ENCODE measurements at regions not wholly inside any gene's neighbourhood (a gene's known extent, or its start where the extent isn't known, plus 50 kb on each side); places are given as distances from the start of the nearest gene placed in this dataset.

DNA sequence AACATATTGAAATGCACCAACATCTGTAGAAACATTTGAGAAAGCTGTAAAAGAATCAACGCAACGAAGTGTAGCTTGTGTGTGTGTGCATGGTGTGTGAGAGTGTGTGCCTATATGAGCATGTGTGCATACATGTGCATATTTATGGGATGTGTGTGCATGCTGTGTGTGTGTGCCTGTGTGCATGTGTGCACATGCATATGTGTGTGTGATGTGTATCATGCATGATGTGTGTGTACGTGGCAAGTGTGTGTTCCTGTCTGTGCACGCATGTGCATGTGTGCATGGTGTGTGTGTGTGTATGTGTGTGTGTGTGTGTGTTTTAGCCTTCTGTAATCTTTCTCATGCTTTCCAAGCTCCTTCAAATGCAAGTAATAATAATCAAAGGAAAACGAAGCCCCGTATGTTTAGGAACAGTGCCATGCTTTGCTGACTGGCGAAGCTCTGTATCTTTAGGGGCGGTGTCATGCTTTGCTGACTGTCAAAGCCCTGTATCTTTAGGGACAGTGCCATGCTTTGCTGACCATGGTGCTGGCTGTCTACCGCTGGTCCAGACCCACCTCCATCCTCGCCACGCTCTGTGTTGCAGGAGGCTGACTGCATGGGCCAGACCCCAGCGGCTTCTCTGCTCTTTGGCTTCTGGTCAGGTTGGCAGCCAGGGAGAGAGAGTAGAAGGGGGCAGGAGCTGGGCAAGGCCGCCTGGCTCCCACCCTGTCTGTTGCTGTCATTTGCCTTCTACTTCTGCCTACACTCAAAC, 129.2 kb downstream of the ASB1 start:
- H3K36me3 Mint-ChIP-seq: peaks cover 3 to 16% (median 7%) of the 10 kb centered on the region in 3 donors
- H3K27me3 Mint-ChIP-seq: peaks cover 0 to 16% (median 3%) of the 10 kb centered on the region in 5 donors
- H3K4me1 Mint-ChIP-seq: no peaks in the 10 kb centered on the region
- ATAC-seq (no peak), DNase-seq (peak in 1 of 10 donors; percentile 34)
- no peak overlapping the region for H3K4me3 Mint-ChIP-seq
- POLR2A ChIA-PET: no interaction called here
- H3K9me3 Mint-ChIP-seq: peaks cover 0 to 29% (median 10%) of the 10 kb centered on the region in 9 donors
- no peak overlapping the region for H3K27ac Mint-ChIP-seq

GRCh38 chr2:238557431-238557830, 130.7 kb downstream of the ASB1 start:
- peak overlapping the region in 2 of 10 donors; percentile 20 to 69 for H3K27ac Mint-ChIP-seq
- H3K4me1 Mint-ChIP-seq: no peaks in the 10 kb centered on the region
- H3K36me3 Mint-ChIP-seq: peaks cover 2 to 11% (median 3%) of the 10 kb centered on the region in 3 donors
- H3K4me3 Mint-ChIP-seq: no peak overlapping the region
- peaks cover 0 to 16% (median 2%) of the 10 kb centered on the region in 5 donors for H3K27me3 Mint-ChIP-seq
- no peak for ATAC-seq
- POLR2A ChIA-PET: no interaction called here
- H3K9me3 Mint-ChIP-seq: peaks cover 0 to 17% (median 10%) of the 10 kb centered on the region in 9 donors
- DNase-seq: peak in 1 of 10 donors; percentile 56

DNA sequence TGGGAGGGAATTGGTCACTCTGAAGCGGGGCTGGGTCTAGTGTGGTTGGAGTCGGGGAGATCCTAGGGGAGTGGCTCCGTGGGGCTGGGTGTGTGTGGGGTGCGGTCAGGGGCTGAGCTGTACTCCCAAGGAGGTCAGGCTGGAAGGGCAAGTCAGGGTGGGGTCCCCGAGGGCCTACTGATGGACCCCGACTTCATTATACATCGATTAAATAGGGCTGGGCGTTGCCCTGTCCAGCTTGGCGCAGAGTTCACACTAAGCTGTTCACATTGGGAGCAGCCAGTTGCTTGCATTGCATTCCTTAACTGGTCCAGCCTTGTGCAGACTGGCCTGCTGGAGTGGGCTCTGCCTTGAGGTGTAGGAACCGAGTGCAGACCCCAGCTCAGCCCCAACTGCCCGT, 131.2 kb downstream of the ASB1 start:
- peaks cover 2 to 9% (median 3%) of the 10 kb centered on the region in 3 donors for H3K36me3 Mint-ChIP-seq
- peaks cover 0 to 16% (median 2%) of the 10 kb centered on the region in 5 donors for H3K27me3 Mint-ChIP-seq
- H3K27ac Mint-ChIP-seq: peak overlapping the region in 1 of 10 donors; percentile 69
- ATAC-seq (no peak), DNase-seq (peak in 1 of 10 donors; percentile 60)
- POLR2A ChIA-PET: no interaction called here
- no peaks in the 10 kb centered on the region for H3K4me1 Mint-ChIP-seq
- H3K4me3 Mint-ChIP-seq: no peak overlapping the region
- H3K9me3 Mint-ChIP-seq: peaks cover 0 to 12% (median 6%) of the 10 kb centered on the region in 9 donors

- POLR2A ChIA-PET: no interaction called here
- DNase-seq (peak in 1 of 10 donors; percentile 53), ATAC-seq (no peak)
- H3K27ac Mint-ChIP-seq: no peak overlapping the region
- H3K9me3 Mint-ChIP-seq: peaks cover 0 to 8% (median 0%) of the 10 kb centered on the region in 9 donors
- H3K27me3 Mint-ChIP-seq: peaks cover 0 to 16% (median 2%) of the 10 kb centered on the region in 5 donors
- H3K4me3 Mint-ChIP-seq: no peak overlapping the region
- H3K36me3 Mint-ChIP-seq: peaks cover 2 to 5% (median 3%) of the 10 kb centered on the region in 3 donors
- no peaks in the 10 kb centered on the region for H3K4me1 Mint-ChIP-seq
Measured at GRCh38 chr2:238558456-238559099, 131.9 kb downstream of the ASB1 start.

GRCh38 chr2:238560234-238560633, 133.5 kb downstream of the ASB1 start:
- Mint-ChIP-seq H3K4me3 (no peak overlapping the region), H3K4me1 (no peaks in the 10 kb centered on the region), H3K36me3 (no peaks in the 10 kb centered on the region), H3K27me3 (peaks cover 0 to 16% (median 2%) of the 10 kb centered on the region in 5 donors), H3K27ac (no peak overlapping the region), H3K9me3 (peaks cover 0 to under 1% (median 0%) of the 10 kb centered on the region in 9 donors)
- no peak for ATAC-seq
- POLR2A ChIA-PET: no interaction called here
- peak in 1 of 10 donors; percentile 59 for DNase-seq

DNA sequence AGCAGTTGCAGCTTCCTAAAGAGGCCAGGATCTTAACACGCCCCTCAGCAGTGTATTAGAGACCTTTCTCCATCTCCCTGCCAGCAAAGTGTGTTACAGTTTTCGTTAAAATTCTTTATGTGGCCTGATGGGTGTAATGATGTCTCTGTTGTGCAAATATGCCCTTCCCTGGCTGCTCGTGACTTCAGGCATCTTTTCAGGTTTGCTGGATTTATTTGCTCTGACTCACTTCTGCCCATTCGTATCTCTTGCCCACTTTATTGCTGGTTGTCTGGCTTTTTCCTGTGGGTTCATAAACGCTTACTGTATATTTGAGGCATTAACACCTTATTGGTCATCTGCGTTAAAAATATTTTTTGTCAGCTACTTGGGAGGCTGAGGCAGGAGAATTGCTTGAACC, 134.5 kb downstream of the ASB1 start:
- ATAC-seq: no peak
- H3K4me3 Mint-ChIP-seq: no peak overlapping the region
- peaks cover 0 to 16% (median 0%) of the 10 kb centered on the region in 5 donors for H3K27me3 Mint-ChIP-seq
- no peak overlapping the region for H3K27ac Mint-ChIP-seq
- no peak for DNase-seq
- H3K36me3 Mint-ChIP-seq: no peaks in the 10 kb centered on the region
- POLR2A ChIA-PET: no interaction called here
- no peaks in the 10 kb centered on the region for H3K9me3 Mint-ChIP-seq
- H3K4me1 Mint-ChIP-seq: no peaks in the 10 kb centered on the region

- Mint-ChIP-seq H3K36me3 (no peaks in the 10 kb centered on the region), H3K27me3 (peaks cover 0 to 7% (median 0%) of the 10 kb centered on the region in 5 donors), H3K27ac (no peak overlapping the region), H3K9me3 (no peaks in the 10 kb centered on the region), H3K4me3 (no peak overlapping the region), H3K4me1 (no peaks in the 10 kb centered on the region)
- no peak for DNase-seq
- ATAC-seq: no peak
- POLR2A ChIA-PET: no interaction called here
Measured at GRCh38 chr2:238562446-238562845, 135.7 kb downstream of the ASB1 start.

DNA sequence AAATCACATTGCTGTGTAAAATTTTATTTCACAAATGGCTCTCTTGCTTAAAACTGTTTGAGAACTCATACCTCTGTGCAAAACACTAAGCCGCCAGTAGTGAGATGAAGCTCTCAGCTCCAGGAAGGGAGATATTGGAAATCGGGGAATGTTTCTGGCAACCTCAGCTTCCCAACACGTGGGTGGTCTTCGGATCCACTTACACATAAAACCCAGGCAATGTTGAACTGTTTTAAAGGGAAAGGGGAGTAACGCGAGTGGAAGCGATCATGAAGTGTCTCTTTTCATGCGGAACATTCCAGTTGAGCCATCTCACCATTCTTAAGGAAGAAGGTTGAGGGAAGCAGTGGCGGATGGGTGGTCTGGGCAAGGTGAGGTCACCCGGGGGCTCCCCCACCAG, 136.8 kb downstream of the ASB1 start:
- no peak overlapping the region for H3K27ac Mint-ChIP-seq
- DNase-seq: no peak
- H3K36me3 Mint-ChIP-seq: no peaks in the 10 kb centered on the region
- H3K4me3 Mint-ChIP-seq: no peak overlapping the region
- H3K4me1 Mint-ChIP-seq: no peaks in the 10 kb centered on the region
- ATAC-seq: no peak
- no peaks in the 10 kb centered on the region for H3K9me3 Mint-ChIP-seq
- peaks cover 0 to 3% (median 0%) of the 10 kb centered on the region in 5 donors for H3K27me3 Mint-ChIP-seq
- POLR2A ChIA-PET: no interaction called here

DNA sequence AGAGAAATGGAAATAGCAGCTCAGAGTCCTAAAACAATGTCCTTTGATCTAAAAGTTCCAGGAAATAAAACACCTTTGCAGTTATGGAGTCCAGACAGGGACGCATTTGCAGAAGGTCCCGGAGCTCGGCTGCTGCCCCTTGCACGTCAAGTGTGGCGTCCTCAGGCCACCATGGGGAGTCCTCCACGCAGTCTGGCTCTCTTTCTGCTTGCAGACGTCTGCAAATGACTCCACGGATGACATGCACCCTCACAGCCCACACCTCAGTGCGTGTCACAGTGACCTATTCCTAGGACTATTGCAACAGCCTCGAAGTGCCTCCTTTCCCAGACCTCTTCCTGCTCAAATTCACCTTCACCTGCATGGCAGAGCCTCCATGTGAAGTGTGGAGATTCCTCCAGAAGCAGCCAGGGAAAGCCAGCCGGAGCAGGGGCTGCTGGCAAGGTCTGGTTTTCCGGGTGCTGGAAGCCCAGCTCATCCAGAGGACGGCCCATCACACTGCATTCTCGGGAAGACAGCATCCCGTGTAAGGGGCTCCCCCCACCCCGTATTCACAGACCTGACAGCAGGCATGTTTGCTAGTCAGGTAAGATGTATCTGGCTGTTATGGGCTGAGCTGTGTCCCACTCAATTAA, 137.7 kb downstream of the ASB1 start:
- no peak overlapping the region for H3K4me3 Mint-ChIP-seq
- no peaks in the 10 kb centered on the region for H3K36me3 Mint-ChIP-seq
- no peak for ATAC-seq
- H3K27me3 Mint-ChIP-seq: peaks cover 0 to 3% (median 0%) of the 10 kb centered on the region in 5 donors
- H3K9me3 Mint-ChIP-seq: no peaks in the 10 kb centered on the region
- H3K4me1 Mint-ChIP-seq: no peaks in the 10 kb centered on the region
- POLR2A ChIA-PET: no interaction called here
- no peak for DNase-seq
- no peak overlapping the region for H3K27ac Mint-ChIP-seq

- POLR2A ChIA-PET: no interaction called here
- Mint-ChIP-seq H3K4me1 (no peaks in the 10 kb centered on the region), H3K36me3 (no peaks in the 10 kb centered on the region), H3K27ac (no peak overlapping the region), H3K27me3 (peaks cover 0 to 3% (median 0%) of the 10 kb centered on the region in 5 donors), H3K9me3 (no peaks in the 10 kb centered on the region), H3K4me3 (no peak overlapping the region)
- no peak for ATAC-seq
- DNase-seq: no peak
Measured at GRCh38 chr2:238565031-238565430, 138.3 kb downstream of the ASB1 start.

DNA sequence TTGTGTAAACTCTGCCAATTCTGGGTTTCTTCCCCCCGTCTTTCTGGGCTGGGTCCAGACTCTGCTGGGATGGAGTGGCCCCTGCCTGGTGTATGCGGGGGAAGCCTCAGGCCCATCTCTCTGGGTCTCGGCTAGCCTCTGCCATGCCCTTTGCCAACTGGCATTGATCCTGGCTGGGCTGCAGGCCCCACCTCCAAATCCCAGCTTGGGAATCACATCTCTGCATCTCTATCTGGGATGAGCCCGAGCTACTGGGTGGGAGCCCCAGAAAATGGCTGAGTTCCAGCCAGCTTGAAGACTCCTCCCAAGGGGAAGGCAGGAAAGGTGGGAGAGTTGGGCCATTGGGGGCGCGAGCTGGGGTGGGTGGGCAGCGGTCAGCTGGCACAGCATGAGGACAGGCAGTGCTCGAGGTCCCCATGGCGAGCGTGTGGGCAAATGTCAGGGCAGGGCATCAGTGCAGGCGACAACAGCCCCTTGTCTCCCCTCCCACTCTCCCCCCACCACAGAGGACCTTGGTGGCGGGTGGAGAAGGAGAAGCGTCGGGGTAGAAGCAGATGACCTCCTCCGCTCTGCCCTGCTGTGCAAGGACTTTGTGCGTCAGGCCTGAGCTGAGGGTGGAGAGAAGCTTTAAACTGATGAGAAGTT, 139.4 kb downstream of the ASB1 start:
- Mint-ChIP-seq H3K4me3 (no peak overlapping the region), H3K27me3 (no peaks in the 10 kb centered on the region), H3K9me3 (no peaks in the 10 kb centered on the region), H3K4me1 (no peaks in the 10 kb centered on the region), H3K27ac (no peak overlapping the region), H3K36me3 (no peaks in the 10 kb centered on the region)
- POLR2A ChIA-PET: no interaction called here
- no peak for ATAC-seq
- DNase-seq: no peak

DNA sequence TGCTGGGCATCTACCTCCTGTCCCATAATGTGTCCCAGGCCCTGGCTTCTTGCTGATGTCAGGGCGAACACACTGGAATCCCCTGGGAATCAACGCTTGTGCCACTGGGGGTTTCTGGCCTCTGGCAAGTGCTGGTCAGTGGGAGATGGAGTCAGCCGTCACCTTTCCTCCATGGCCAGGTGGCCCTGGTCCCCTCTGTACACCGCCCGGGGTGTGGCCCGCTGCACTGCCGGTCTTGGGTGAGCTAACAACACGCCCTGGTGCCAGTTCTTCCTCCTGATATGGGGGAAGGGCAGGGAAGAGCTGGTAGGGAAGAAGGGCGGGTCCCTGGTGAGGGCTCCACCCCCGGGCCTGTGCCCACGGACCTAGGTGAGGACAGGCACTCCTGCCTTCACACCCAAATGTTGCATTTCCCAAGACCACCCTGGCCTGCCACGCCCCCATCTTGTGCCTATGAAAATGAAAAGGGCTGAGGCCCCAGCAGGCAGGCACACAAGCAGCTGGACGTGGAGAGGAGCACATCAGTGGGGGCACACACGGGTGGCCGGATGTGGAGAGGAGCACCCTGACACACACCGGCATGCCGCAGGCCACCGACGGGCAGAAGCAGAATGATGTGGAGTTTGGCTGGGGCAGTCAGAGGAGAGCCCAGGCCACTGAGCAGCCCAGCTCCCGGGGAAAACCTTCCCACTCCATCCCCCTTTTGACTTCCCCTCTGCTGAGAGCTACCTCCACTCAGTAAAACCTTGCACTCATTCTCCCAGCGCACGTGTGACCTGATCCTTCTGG, 140.5 kb downstream of the ASB1 start:
- no peaks in the 10 kb centered on the region for H3K36me3 Mint-ChIP-seq
- POLR2A ChIA-PET: no interaction called here
- no peak for ATAC-seq
- no peak for DNase-seq
- H3K27ac Mint-ChIP-seq: no peak overlapping the region
- no peaks in the 10 kb centered on the region for H3K27me3 Mint-ChIP-seq
- H3K9me3 Mint-ChIP-seq: no peaks in the 10 kb centered on the region
- no peaks in the 10 kb centered on the region for H3K4me1 Mint-ChIP-seq
- H3K4me3 Mint-ChIP-seq: no peak overlapping the region

Data from naive thymus-derived CD8-positive, alpha-beta T cell (primary cell).